Smooth muscle cell (in vitro differentiated cells): ENCODE measurements at regions not wholly inside any gene's neighbourhood (a gene's known extent, or its start where the extent isn't known, plus 50 kb on each side); places are given as distances from the start of the nearest gene placed in this dataset.

ENCODE experiments used
- DNase-seq: peaks from one replicate; lab custom pipeline; 2025; ENCODE audit not compliant: unreplicated experiment; lab: John Stamatoyannopoulos, UW
- H2AFZ ChIP-seq: fragments of 200-600 bp; sonication (generic); 2 replicates; pipeline ENCODE4 v1.6.0; 2016; ENCODE audit warnings: antibody characterized with exemption, low read depth, mild to moderate bottlenecking
- H3F3A ChIP-seq: fragments of 200-600 bp; sonication (generic); 2 replicates; pipeline ENCODE4 v1.6.0; 2017; ENCODE audit warnings: antibody characterized with exemption, low read depth
- H3K27ac ChIP-seq: fragments of 200-600 bp; sonication (generic); 2 replicates; pipeline ENCODE4 v1.5.1; 2016; ENCODE audit warnings: low read depth, mild to moderate bottlenecking
- H3K27me3 ChIP-seq: fragments of 200-600 bp; sonication (generic); 2 replicates; pipeline ENCODE4 v1.6.1; 2016; ENCODE audit warnings: low read depth, mild to moderate bottlenecking
- H3K36me3 ChIP-seq: fragments of 200-600 bp; sonication (generic); 2 replicates; pipeline ENCODE4 v1.5.1; 2016; ENCODE audit warnings: low read depth
- H3K4me1 ChIP-seq: fragments of 200-600 bp; sonication (generic); 2 replicates; pipeline ENCODE4 v1.5.1; 2016; ENCODE audit warnings: low read depth
- H3K4me2 ChIP-seq: fragments of 200-600 bp; sonication (generic); 2 replicates; pipeline ENCODE4 v1.6.0; 2016; ENCODE audit warnings: mild to moderate bottlenecking
- H3K4me3 ChIP-seq: fragments of 200-600 bp; sonication (generic); 2 replicates; pipeline ENCODE4 v1.5.1; 2016; ENCODE audit warnings: mild to moderate bottlenecking
- H3K79me2 ChIP-seq: fragments of 200-600 bp; sonication (generic); 2 replicates; pipeline ENCODE4 v1.6.0; 2016; ENCODE audit warnings: low read depth, mild to moderate bottlenecking
- H3K9ac ChIP-seq: fragments of 200-600 bp; sonication (generic); 2 replicates; pipeline ENCODE4 v1.6.0; 2016; ENCODE audit warnings: low read depth
- H3K9me3 ChIP-seq: fragments of 200-600 bp; sonication (generic); replicated peaks from 2 replicates; pipeline ENCODE4 v1.5.1; 2016; ENCODE audit warnings: low read depth
- H4K20me1 ChIP-seq: fragments of 200-600 bp; sonication (generic); 2 replicates; pipeline ENCODE4 v1.6.0; 2016; ENCODE audit warnings: low read depth
- WGBS: methylation state at CpG from one replicate; pipeline ENCODE4 v1.1.7; 2016; ENCODE audit warnings: low lambda C conversion rate; 5-methylcytosine and 5-hydroxymethylcytosine counted together
- TF ChIP-seq, protein P1 (sequence below): fragments of 200-600 bp; sonication (generic); IDR thresholded peaks from 2 replicates; pipeline ENCODE4 v1.5.1; 2017; ENCODE audit warnings: borderline replicate concordance, mild to moderate bottlenecking, antibody characterized with exemption; ENCODE audit not compliant: insufficient read depth, poor library complexity, severe bottlenecking

DNA sequence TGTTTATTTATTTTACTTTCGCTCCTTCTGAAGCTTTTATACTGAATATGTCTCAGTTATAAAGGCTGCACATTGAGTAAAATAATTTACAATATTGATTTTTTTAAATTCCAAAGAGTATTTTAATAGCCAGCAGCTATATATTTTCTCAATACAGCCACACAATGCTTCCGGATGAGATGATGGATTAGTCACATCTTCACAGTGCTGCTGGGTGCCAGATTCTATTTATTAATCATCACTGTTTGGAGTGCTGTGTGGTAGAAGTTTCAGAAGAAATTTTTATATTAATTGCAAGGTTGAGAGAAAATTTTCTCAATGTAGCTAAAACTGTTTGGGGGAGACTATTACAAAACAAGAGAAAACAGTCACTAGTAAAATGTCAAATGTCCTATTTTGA, 989.8 kb downstream of the TLE4 start:
- Histone ChIP-seq H4K20me1 (no peaks in the 10 kb centered on the region), H3K4me3 (no peak overlapping the region), H3K9me3 (no peaks in the 10 kb centered on the region), H3K4me2 (no peak overlapping the region), H3K27me3 (no peaks in the 10 kb centered on the region), H3K9ac (no peak overlapping the region), H3K79me2 (no peaks in the 10 kb centered on the region), H2AFZ (no peak overlapping the region), H3K4me1 (no peaks in the 10 kb centered on the region), H3K36me3 (no peaks in the 10 kb centered on the region), H3K27ac (no peak overlapping the region), H3F3A (no peaks in the 10 kb centered on the region)
- 76% methylated on average over 2 of the region's 2 CpGs for WGBS
- no peak for DNase-seq
- TF ChIP-seq, protein P1, sequence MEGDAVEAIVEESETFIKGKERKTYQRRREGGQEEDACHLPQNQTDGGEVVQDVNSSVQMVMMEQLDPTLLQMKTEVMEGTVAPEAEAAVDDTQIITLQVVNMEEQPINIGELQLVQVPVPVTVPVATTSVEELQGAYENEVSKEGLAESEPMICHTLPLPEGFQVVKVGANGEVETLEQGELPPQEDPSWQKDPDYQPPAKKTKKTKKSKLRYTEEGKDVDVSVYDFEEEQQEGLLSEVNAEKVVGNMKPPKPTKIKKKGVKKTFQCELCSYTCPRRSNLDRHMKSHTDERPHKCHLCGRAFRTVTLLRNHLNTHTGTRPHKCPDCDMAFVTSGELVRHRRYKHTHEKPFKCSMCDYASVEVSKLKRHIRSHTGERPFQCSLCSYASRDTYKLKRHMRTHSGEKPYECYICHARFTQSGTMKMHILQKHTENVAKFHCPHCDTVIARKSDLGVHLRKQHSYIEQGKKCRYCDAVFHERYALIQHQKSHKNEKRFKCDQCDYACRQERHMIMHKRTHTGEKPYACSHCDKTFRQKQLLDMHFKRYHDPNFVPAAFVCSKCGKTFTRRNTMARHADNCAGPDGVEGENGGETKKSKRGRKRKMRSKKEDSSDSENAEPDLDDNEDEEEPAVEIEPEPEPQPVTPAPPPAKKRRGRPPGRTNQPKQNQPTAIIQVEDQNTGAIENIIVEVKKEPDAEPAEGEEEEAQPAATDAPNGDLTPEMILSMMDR, result no peak

DNA sequence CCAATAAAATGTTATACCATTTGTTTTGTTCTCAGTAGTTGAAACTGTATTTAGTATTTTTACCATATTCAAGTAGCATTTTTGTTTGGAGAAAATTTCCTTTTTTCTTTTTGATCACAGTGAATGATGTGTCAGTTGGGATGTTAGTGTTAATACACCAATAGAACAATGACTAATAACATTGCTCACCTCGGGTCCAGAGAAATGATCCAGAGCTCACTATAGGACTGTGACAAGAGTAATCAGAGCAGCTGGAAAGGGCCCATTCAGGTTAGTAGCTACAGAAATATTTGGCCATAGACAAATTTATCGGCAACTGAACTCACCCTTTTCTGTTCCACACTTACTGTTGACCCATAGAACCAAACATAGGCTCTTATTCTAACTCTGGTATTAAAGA, 989.2 kb downstream of the TLE4 start:
- 90% methylated on average over 2 of the region's 2 CpGs for WGBS

DNA sequence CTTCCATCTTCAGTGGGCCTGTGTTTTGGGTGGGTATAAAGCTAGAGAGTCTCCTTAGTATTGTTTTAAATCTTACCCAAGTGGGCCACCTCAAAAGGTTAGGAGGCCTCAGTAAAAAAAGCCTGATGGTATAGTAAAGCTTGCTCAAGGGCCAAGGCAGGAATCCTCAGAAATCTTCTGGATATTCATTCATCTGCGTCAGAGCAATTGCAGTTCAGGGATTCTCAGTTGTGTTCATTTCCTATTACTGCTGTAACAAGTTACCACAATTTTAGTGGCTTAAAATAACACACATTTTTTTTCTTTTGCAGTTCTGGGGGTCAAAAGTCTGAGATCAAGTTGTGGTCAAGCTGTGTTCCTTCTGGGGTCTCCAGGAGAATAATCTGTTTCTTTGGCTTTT, 985.5 kb downstream of the TLE4 start:
- Histone ChIP-seq H3K4me3 (no peak overlapping the region), H3K4me1 (peaks cover 17% of the 10 kb centered on the region), H3K9ac (no peak overlapping the region), H3F3A (no peaks in the 10 kb centered on the region), H4K20me1 (no peaks in the 10 kb centered on the region), H3K36me3 (no peaks in the 10 kb centered on the region), H3K27me3 (no peaks in the 10 kb centered on the region), H3K79me2 (no peaks in the 10 kb centered on the region), H3K27ac (no peak overlapping the region), H3K4me2 (no peak overlapping the region), H3K9me3 (no peaks in the 10 kb centered on the region), H2AFZ (no peak overlapping the region)
- TF ChIP-seq, protein P1, result no peak
- no peak for DNase-seq
- WGBS, result 100% methylated on average over 1 of the region's 1 CpG

More for the DNA sequence above, 989.2 kb downstream of the TLE4 start:
- Histone ChIP-seq H3K36me3 (no peaks in the 10 kb centered on the region), H2AFZ (no peak overlapping the region), H3K79me2 (no peaks in the 10 kb centered on the region), H3K27me3 (no peaks in the 10 kb centered on the region), H3K27ac (no peak overlapping the region), H3F3A (no peaks in the 10 kb centered on the region), H3K4me2 (no peak overlapping the region), H3K9ac (no peak overlapping the region), H4K20me1 (no peaks in the 10 kb centered on the region), H3K4me1 (no peaks in the 10 kb centered on the region), H3K9me3 (no peaks in the 10 kb centered on the region), H3K4me3 (no peak overlapping the region)
- TF ChIP-seq, protein P1, result no peak
- no peak for DNase-seq

DNA sequence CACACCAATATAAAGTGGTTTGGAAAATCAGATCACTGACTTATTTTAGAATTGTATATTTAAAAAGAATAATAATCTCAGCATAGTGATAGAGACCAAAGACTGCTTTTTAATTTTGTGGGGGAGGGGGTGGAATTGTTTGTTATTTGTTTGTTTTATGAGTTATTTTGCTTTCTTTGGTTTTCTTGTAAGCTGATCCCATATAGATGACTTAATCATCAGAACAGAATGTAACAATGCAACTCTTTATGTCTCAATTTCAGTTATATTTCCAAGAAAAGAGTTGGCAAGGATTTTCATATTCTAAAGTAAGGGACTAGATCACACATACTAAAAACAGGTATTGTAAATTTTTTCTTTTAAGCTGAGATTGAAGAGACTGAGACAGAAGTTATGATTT, 984.9 kb downstream of the TLE4 start:
- no peaks in the 10 kb centered on the region for H4K20me1 ChIP-seq
- H3K4me2 ChIP-seq, result no peak overlapping the region
- no peak overlapping the region for H3K9ac ChIP-seq
- H3K4me1 ChIP-seq, result peaks cover 17% of the 10 kb centered on the region
- TF ChIP-seq, protein P1, result no peak
- no peaks in the 10 kb centered on the region for H3F3A ChIP-seq
- H3K9me3 ChIP-seq, result no peaks in the 10 kb centered on the region
- no peaks in the 10 kb centered on the region for H3K79me2 ChIP-seq
- no peak for DNase-seq
- no peaks in the 10 kb centered on the region for H3K27me3 ChIP-seq
- H3K4me3 ChIP-seq, result no peak overlapping the region
- no peak overlapping the region for H3K27ac ChIP-seq
- no peak overlapping the region for H2AFZ ChIP-seq
- no peaks in the 10 kb centered on the region for H3K36me3 ChIP-seq
